Activated naive CD4-positive, alpha-beta T cell treated with anti-CD3 and anti-CD28 coated beads, Interleukin-2, amount 50 U/mL, for 16 hours (primary cell): ENCODE measurements at regions not wholly inside any gene's neighbourhood (a gene's known extent, or its start where the extent isn't known, plus 50 kb on each side); places are given as distances from the start of the nearest gene placed in this dataset.

Experiments
- DNase-seq: peaks from one replicate; pipeline ENCODE4 v3.0.0-alpha.2; 2020

- no peak for DNase-seq
Observed at GRCh38 chr2:136062066-136062837, 55.7 kb downstream of the CXCR4 start.

DNA sequence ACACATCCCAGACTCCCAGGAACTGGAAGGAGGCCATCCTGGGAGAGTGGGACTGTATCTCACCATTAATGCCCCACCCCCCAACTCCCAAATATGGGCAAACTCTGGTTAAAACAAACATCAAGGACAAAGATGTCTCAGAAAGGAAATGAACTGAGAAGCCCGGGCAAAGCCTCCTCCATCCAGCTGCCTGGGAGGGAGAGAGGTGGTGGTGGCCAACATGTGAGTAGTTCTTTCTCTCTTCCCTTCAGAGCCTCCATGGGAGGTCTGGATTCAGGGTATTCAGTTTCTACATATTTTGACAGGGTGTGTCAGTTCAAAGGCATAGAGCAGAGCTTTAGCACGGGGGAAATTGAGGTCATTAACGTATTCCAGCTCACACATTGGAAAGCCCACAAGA lies 57.5 kb downstream of the CXCR4 start:
- no peak for DNase-seq

- no peak for DNase-seq
Observed at GRCh38 chr2:136059036-136059472, 58.9 kb downstream of the CXCR4 start.

- no peak for DNase-seq
Observed at GRCh38 chr2:136058262-136058661, 59.7 kb downstream of the CXCR4 start.

DNA sequence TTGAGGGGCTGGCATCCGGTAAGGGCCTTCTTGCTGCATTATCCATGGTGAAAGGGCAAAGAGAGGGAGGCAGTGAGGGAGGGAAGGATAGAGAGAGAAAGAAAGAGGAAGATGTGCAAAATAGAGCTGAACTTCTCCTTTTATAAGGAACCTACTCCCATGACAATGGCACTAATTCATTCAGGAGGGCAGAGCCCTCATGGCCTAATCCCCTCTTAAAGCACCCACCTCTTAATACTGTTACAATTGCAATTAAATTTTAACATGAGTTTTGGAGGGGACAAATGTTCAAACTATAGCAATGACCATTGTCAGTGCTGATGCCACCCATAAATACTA lies 60.2 kb downstream of the CXCR4 start:
- no peak for DNase-seq

- DNase-seq: peak; percentile 29
Observed at GRCh38 chr2:136057023-136057801, 60.7 kb downstream of the CXCR4 start.

DNA sequence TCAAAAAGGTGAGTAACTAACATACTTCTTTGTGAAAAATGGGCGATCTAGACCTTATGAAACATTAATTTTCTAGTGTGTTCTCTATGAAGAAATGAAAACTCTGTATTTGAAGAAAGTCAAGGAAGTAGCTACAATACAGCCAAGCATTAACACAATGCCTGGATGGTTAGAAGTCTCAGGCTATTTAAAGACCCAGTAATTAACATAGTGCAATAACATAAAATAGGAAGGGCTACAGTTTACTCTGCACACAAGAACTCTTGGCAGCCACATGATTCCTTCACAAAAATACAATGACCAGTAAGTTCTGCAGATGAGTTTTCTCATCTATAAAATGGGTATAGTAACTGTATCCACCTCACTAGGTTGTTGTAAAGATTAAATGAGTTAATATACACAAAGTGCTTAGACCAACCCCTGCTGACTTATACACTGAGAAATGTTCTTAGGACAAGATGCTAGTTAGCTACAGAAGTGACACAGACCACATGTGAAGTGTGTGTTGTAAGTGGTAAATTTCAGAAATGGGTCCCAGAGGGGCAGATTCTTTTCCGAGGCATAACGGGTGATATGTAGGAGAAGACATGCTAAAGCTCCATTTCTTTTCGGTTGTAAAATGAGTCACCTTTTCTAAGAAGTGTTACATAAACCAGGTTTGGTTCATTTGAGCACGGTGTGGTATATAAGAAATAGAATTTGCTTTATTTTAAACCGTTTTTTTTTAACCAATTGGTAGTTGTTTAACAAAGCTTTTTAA lies 61.8 kb downstream of the CXCR4 start:
- no peak for DNase-seq

DNA sequence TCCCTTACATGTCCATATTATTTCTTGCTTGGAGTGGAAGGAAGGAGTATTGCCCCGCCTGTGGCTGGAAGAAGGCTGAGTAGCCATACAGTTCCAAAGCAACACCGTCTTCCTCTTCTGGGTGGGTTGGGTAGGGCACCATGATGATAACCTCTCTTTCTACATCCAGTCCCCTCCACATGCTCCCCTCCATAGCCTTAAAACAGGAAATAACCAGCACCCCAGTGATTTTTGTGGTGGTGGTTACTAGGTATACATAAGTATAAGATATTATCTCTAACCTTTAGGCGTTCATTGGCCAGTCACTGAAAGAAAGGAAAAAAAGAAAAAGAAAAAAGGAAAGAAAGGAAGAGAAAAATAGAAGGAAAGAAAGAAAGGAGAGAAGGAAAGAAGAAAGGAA lies 63.1 kb downstream of the CXCR4 start:
- no peak for DNase-seq

DNA sequence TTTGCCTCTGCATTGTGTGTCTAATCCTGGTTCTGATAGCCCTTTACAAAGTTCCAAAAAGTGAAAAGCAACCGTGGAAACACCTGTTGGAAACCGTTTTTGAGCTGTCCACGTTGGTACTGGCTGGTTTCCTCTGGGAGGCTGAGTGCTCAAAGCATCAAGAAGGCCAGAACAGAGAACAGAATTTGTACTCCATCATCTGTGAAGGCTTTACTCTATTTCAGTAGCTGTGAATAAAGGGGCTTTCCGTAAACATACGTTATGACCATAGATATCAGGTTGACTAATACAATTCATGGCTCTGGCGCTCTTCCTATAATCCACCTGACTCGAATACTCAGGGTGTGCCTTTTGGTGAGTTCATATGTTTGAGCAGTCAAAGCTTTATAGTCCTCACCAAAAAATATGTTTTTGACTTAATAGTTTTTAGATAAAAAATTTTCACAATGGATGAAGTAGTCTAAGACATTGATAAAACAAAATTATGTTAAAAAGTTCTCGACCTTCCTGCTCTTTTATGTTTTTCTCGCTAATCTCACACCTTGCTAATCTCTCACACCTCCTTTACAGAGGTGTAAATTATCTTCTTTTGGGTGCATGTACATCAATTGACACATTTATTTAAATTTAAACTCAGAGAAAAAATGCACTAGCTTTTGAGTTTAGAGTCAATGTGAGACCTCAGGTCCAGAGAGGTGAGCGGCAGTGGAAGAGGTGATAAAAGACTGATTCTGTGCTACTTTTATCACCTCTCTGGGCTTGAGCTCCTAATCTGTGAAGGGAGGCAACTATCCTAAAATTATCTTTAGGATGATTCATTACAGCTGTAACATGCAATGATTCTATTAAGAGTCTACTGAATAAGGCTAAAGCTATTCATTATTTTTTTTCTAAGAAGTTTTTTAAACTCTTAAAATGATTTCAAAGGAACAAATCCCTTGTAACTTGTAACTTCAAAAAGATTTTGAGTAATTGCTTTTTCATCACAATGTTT lies 65.3 kb downstream of the CXCR4 start:
- DNase-seq: no peak

DNA sequence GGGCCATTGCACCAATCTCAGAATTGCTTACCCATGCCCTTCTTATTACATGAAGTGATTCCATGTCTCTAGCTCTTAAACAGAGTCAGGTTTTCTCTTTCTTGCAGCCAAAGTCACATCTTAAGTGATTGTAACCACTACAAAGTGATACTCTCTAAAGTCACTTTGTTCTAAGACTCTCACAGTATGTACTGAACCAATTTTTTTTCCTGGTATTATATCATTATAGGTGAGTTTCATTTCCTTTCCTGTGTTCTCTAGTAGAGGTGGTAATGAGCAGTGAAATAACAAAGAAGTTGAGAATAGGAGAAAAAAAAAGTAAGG lies 66.3 kb upstream of the DARS1 start:
- DNase-seq: no peak

DNA sequence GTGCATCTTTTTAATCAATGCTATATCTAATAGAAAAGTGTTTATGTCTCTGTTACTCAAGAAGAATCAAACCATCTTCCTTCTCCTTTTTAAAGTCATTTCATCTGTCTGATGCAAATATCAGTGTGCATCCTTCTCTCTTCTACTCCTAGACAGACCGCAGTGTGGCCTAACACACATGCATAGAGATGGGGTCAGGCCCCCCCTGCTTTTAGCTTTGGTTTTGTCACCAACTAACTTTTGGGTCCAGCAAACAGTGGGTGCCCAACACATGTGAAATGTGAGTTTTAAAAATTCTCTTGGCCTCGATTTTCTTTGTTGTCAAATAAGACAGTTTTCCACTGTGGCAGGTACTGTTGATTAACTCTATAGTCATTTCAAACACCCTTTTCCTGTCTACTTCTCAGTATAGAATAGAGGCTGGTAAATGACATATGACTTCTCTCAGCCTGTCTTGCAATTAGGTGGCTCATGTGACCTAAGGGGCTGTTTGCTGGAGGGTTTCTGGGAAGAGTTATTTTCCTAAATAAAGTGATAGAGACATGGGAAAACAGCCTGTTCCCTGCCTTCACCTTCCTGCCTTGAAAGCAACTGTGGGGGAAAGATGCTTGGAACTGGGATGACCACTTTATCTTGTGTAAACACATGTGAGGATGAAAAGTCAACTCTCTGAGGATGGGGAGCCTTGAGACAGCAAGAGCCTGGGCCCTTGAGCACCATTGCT lies 65.7 kb upstream of the DARS1 start:
- DNase-seq: no peak

GRCh38 chr2:136049991-136050920 lies 64.8 kb upstream of the DARS1 start:
- DNase-seq: no peak

- no peak for DNase-seq
Observed at GRCh38 chr2:136049011-136049742, 63.8 kb upstream of the DARS1 start.

DNA sequence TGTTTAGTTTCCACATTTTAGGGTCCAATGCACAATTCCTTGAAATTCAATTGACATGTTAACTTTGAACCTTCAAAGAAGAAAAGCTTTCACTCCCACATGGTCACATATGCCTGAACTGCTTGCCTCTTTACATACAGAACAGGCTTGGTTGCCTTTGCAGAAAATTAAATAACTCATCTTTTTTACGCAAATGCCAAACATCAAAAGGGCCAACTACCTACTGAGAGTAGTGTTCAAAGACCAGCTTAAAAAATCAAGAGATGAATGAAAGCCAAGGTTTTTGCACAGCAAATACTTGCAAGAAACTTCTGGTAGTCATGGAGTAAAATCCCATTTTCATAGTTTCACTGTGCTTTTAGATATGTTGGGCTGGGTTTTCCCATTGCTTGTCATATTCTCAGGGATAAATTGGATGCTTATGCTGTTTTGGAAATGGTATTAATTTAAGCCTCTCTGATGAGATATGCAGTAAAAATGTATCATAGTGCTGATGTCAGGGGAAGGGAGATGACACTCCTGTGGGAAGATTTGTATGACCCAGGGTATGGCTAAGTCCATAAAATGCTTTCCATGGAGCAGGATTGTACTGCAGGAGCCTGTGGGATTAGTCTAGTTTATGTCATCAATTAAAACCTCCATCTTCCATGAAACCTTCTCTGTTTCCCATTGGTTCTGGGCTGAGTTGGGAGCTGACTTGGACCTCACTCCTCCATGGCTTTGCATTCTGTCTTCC lies 60.6 kb upstream of the DARS1 start:
- no peak for DNase-seq

- DNase-seq: no peak
Observed at GRCh38 chr2:136045344-136045743, 59.9 kb upstream of the DARS1 start.
